NT2/D1 (cell line): ENCODE measurements at regions not wholly inside any gene's neighbourhood (a gene's known extent, or its start where the extent isn't known, plus 50 kb on each side); places are given as distances from the start of the nearest gene placed in this dataset.

Experiments used
- SUZ12 ChIP-seq: IDR thresholded peaks from 2 replicates; pipeline ENCODE4 v1.6.1; 2011; ENCODE audit not compliant: insufficient read length, insufficient read depth; ENCODE audit errors: extremely low read depth
- YY1 ChIP-seq: IDR thresholded peaks from 2 replicates; pipeline ENCODE4 v1.6.1; 2011; ENCODE audit not compliant: insufficient read length, insufficient read depth
- ZNF274 ChIP-seq: IDR thresholded peaks from 2 replicates; pipeline ENCODE4 v1.6.1; 2011; ENCODE audit warnings: mild to moderate bottlenecking, low read depth, low read length

GRCh38 chr5:104551628-104552027 lies 989.0 kb upstream of the NUDT12 start:
- TF ChIP-seq ZNF274 (no peak), YY1 (no peak), SUZ12 (no peak)
